Fibroblast of upper back skin (primary cell): ENCODE measurements at regions not wholly inside any gene's neighbourhood (a gene's known extent, or its start where the extent isn't known, plus 50 kb on each side); places are given as distances from the start of the nearest gene placed in this dataset.
A peak's percentile ranks its signal among the peaks of the same experiment; 100 is the strongest.
"Not testable (repeated sequence)": the region's sequence is repeated elsewhere in the genome, so short reads cannot be mapped to it uniquely, and the experiment has no call there.

ENCODE experiments used
- DNase-seq: peaks from one replicate; pipeline ENCODE4 v3.0.0-alpha.2; 2013

DNA sequence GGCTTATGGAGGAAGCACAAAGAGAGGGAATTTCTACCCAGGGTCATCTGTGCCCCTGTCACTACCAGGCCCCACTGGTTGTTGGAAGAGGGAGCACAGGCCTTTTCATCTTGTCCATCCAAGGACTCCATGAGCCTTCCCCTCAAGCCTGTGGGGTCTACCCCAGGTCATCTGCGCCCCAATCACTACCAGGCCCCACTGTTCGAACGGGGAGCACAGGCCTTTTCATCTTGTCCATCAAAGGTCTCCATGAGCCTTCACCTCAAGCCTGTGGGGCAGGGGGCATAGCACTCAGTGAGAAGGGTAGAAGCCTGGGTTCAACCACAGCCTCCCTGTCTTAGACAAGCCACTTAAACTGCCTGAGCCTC, 101.5 kb upstream of the CDH5 start:
- no peak for DNase-seq

DNA sequence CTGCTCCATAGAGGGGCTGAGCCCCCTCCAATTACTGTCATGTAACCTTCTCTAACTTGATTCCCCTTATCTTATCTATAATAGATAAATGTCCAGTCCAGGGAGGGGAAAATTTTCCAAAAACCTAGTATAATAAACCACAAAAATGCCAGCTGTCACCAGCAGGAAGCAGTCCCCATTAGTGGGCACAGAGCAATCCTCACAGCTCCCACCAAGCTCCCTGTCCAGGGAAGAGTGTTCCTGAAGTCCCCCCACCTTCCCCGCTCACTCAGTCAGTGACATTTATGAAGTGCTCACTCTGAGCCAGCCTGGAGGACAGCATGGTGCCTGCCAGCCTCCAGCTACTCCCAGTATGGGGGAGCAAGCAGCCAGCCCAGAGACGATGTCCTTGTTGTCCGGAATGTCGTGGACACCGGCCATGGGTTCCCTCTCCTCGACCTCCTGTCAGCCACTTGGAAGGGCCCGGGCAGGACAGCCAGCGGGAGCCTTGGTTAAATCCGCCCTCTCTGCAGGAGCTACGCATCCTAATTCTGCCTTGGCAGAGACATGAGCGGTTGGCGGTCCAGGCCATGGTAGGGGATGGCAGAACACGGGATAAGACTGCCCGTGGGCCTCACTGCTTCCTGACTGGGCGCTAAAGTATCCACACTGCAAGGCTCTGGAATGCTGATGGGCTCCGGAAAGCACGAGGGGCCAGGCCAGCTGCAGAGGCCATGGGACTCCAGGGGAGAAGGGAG, 102.0 kb upstream of the CDH5 start:
- DNase-seq = no peak

- DNase-seq = no peak
Measured at GRCh38 chr16:66263973-66264310, 102.5 kb upstream of the CDH5 start.

GRCh38 chr16:66263168-66263972, 103.1 kb upstream of the CDH5 start:
- no peak for DNase-seq

GRCh38 chr16:66262253-66263167, 104.0 kb upstream of the CDH5 start:
- DNase-seq = peak; percentile 67

- no peak for DNase-seq
Measured at GRCh38 chr16:66261826-66262225, 104.7 kb upstream of the CDH5 start.

- no peak for DNase-seq
Measured at GRCh38 chr16:66260522-66261254, 105.8 kb upstream of the CDH5 start.

- no peak for DNase-seq
Measured at GRCh38 chr16:66258916-66259845, 107.3 kb upstream of the CDH5 start.

GRCh38 chr16:66256919-66257318, 109.6 kb upstream of the CDH5 start:
- no peak for DNase-seq

GRCh38 chr16:66255647-66256046, 110.8 kb upstream of the CDH5 start:
- no peak for DNase-seq

DNA sequence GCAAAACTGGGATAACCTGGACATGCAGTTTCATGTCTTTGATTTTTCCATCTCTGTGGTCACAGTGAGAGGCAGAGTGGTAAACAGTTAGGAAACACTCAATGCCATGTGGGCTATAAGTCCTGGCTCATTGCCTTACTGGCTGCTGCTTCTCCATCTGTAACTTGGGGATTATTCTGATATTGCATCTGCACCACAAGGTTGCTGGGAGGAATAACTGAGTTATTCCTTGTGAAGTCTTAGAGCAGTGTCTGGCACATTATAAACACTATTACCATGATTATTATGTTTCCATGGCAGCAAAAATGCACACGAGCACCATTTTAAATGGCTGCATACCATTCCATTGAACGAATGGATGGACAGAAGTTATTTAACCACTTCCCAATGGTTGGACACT, 111.7 kb upstream of the CDH5 start:
- peak; percentile 46 for DNase-seq

DNA sequence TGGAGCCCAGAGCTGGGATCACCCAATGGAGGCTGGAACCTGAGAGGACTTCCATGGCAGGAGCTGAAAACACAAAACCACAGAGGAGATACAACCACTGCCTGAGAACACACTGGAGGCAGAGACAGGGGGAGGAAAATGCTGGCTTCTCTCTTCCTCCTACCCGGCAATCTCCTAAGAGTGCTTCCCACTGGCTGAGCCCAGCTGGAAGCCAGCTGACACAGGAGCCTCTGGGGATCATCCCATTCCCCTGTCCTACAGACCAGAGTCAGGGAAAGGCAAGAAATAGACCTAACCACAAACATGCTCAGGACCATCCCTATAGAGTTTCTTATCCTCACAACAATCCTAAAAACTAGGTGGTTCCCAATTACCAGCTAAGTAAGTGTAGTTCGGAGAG, 112.4 kb upstream of the CDH5 start:
- DNase-seq = no peak

GRCh38 chr16:66251476-66252160, 114.9 kb upstream of the CDH5 start:
- DNase-seq = no peak

GRCh38 chr16:66250686-66251431, 115.6 kb upstream of the CDH5 start:
- peak; percentile 75 for DNase-seq

DNA sequence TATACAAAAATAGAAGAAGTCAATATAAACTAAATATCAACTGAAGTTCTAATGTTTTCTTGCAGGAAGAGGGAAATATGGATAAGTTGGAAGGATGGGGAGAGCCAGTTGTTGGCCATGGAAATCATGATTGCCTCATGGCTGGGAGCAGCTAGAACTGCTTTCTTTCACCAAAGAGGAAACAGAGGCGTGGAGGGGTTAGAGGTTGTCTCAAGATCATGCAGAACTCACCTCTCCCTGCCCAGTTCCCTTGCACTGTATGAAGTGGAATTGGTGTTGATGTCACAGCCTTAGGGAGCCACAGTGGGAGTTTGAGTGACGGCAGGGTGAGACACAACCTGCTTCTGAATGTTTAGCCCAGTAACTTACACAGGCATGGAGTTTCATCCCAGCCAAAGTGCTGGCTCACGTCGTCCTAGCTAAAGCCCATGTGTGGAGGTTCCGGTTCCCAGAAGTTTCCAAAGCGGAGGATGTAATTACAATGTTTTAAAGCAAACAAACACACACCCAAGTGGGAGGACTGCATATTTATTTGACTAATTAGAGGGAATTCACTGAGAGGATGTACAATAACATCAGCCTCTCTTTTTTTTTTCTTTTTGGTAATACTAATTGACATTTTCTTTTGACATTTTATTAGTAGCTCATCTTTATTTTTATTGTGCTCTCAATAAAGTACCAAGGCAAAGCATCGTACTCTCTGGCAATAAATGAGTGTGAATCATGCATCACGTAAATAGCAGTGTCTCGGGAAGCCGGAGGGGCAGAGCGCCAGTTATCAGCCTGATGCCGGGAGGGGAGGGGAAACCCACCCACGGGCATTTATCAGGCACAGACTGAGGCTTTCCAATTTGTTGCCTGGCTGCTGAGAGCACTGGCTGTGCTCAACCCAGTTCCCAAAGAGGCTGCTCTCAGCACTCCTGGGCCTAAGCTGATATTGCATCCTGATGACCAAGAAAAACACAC, 118.7 kb upstream of the CDH5 start:
- DNase-seq = peak; percentile 45

DNA sequence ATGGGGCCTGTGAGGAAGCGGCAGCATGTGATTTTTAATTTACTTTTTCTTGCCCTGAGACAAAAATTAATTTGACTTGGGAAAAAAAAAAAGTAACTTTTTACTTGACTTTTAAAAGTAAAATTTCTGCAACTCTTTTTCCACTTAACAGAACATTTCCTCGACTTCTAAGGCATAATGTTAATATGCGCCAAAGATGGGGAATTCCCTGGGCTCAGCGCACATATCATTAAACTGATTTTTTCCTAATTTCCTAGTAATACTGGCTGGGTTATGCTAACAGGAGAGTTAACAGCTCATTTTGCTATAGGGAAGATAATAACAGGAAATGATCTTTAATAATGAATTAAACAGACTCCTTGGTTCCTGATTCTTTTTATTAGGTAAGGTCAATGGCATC, 120.6 kb upstream of the CDH5 start:
- no peak for DNase-seq

DNA sequence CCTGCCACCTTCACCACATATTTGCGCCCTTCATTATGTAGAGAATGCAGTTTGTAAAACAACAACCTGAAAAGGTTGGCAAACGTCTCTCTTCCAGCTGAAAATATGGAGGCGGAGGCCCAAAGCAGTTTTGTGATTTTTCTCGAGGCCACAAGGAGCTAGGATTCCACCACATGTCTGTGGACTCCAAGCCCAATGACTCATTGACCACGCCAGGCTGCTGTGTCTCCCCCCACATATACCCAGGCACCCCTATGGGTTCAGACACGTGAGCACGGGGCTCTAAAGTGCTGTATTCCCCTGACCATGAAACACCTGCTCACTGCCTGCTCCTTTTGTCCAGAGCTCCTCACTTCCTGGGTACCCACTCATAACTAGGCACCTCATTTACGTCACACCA, 121.4 kb upstream of the CDH5 start:
- no peak for DNase-seq

GRCh38 chr16:66242672-66243071, 123.8 kb upstream of the CDH5 start:
- no peak for DNase-seq

DNA sequence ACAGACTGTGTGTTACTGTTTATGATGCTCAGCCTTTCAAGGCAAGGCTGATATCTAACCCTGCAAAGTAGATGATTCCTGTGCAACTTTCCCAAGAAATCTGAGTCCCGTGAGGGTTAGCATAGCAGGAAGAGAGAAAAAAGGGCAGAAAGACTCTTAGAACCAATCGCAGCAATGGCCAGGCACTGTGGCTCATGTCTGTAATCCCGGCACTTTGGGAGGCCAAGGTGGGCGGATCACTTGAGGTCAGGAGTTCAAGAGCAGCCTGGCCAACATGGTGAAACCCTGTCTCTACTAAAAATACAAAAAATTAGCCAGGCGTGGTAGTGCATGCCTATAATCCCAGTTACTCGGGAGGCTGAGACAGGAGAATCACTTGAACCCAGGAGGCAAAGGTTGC, 124.3 kb upstream of the CDH5 start:
- DNase-seq = not testable (repeated sequence)
